Endodermal cell (in vitro differentiated cells): ENCODE measurements at regions not wholly inside any gene's neighbourhood (a gene's known extent, or its start where the extent isn't known, plus 50 kb on each side); places are given as distances from the start of the nearest gene placed in this dataset.

Source experiments
- DNase-seq: peaks from one replicate; pipeline ENCODE4 v3.0.0-alpha.2; 2017
- H3K27ac ChIP-seq: 2 replicates; pipeline ENCODE4 v1.5.1; 2013; ENCODE audit warnings: mild to moderate bottlenecking, low read depth, low read length, moderate library complexity
- H3K27me3 ChIP-seq: 2 replicates; pipeline ENCODE4 v1.6.1; 2013; ENCODE audit warnings: mild to moderate bottlenecking, low read length, moderate library complexity; ENCODE audit not compliant: insufficient read depth, control insufficient read depth, poor library complexity, severe bottlenecking
- H3K36me3 ChIP-seq: 2 replicates; pipeline ENCODE4 v1.7.0; 2013; ENCODE audit warnings: mild to moderate bottlenecking, low read length, moderate library complexity; ENCODE audit not compliant: control insufficient read depth, insufficient read depth
- H3K4me1 ChIP-seq: one replicate; pipeline ENCODE4 v1.7.0; 2013; ENCODE audit warnings: low read length; ENCODE audit not compliant: control insufficient read depth, insufficient read depth
- H3K4me3 ChIP-seq: 2 replicates; pipeline ENCODE4 v1.5.1; 2013; ENCODE audit warnings: mild to moderate bottlenecking, low read length, moderate library complexity
- H3K9ac ChIP-seq: 2 replicates; pipeline ENCODE4 v1.6.1; 2013; ENCODE audit warnings: mild to moderate bottlenecking, low read length, moderate library complexity; ENCODE audit not compliant: poor library complexity, severe bottlenecking; ENCODE audit errors: extremely low read depth
- H3K9me3 ChIP-seq: 2 replicates; pipeline ENCODE4 v1.6.1; 2013; ENCODE audit warnings: mild to moderate bottlenecking, low read length, moderate library complexity; ENCODE audit not compliant: control insufficient read depth
- H3K27ac Mint-ChIP-seq: 2 replicates; pipeline ENCODE4 v1.8.0; 2020; ENCODE audit warnings: mixed read lengths
- H3K27me3 Mint-ChIP-seq: 2 replicates; pipeline ENCODE4 v1.8.0; 2021; ENCODE audit warnings: mild to moderate bottlenecking, mixed read lengths; ENCODE audit not compliant: insufficient read depth
- H3K36me3 Mint-ChIP-seq: 2 replicates; pipeline ENCODE4 v1.8.0; 2020; ENCODE audit warnings: low read depth, mixed read lengths
- H3K4me1 Mint-ChIP-seq: 2 replicates; pipeline ENCODE4 v1.8.0; 2020; ENCODE audit warnings: mixed read lengths
- H3K4me3 Mint-ChIP-seq: 2 replicates; pipeline ENCODE4 v1.8.0; 2020; ENCODE audit warnings: mild to moderate bottlenecking, moderate library complexity, mixed read lengths
- H3K9me3 Mint-ChIP-seq: 2 replicates; pipeline ENCODE4 v1.8.0; 2020; ENCODE audit warnings: mild to moderate bottlenecking, mixed read lengths
- WGBS, 2 experiments: methylation state at CpG; one replicate each; pipeline versions ENCODE4 v1.1.5 to v1.1.7; 2013; ENCODE audit warnings: missing lambda C conversion rate in 2 of 2, mixed read lengths in 1 of 2; ENCODE audit not compliant: insufficient coverage in 1 of 2, insufficient read length in 1 of 2; 5-methylcytosine and 5-hydroxymethylcytosine counted together
- TF ChIP-seq, protein P1 (sequence below): fragments of 200-600 bp; sonication (generic); conservative IDR thresholded peaks from 2 replicates; pipeline ENCODE4 v1.5.0; 2021; ENCODE audit warnings: antibody characterized with exemption, mild to moderate bottlenecking

DNA sequence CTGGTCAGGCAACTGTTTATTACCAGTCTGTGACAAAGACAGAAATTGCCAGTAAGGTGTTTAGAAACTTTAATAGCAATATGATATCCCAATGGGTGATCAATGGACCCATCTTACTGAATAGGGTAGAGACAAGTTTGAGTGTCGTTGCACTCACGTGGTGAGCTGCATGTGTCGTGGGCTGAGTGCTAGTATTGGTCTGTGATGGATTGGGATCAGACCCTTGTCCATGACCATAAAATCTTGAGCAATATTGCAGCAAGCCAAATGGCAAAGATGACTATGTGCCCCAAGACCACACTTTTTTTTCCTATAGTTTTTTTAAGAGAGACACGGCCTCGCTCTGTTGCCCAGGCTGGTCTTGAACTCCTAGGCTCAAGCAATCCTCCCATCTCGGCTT, 114.5 kb downstream of the PALM2AKAP2 start:
- Histone ChIP-seq H3K9ac (no peak overlapping the region), H3K4me3 (no peak overlapping the region), H3K27me3 (no peaks in the 10 kb centered on the region), H3K9me3 (no peaks in the 10 kb centered on the region), H3K36me3 (no peaks in the 10 kb centered on the region), H3K4me1 (no peaks in the 10 kb centered on the region), H3K27ac (no peak overlapping the region)
- no peak for DNase-seq
- no peak overlapping the region for H3K27ac Mint-ChIP-seq
- no peaks in the 10 kb centered on the region for H3K36me3 Mint-ChIP-seq
- H3K9me3 Mint-ChIP-seq = no peaks in the 10 kb centered on the region
- peaks cover 4% of the 10 kb centered on the region for H3K4me1 Mint-ChIP-seq
- 95 to 97% methylated on average over 6 of the region's 6 CpGs for WGBS, 2 experiments
- H3K4me3 Mint-ChIP-seq = no peak overlapping the region
- TF ChIP-seq, protein P1, sequence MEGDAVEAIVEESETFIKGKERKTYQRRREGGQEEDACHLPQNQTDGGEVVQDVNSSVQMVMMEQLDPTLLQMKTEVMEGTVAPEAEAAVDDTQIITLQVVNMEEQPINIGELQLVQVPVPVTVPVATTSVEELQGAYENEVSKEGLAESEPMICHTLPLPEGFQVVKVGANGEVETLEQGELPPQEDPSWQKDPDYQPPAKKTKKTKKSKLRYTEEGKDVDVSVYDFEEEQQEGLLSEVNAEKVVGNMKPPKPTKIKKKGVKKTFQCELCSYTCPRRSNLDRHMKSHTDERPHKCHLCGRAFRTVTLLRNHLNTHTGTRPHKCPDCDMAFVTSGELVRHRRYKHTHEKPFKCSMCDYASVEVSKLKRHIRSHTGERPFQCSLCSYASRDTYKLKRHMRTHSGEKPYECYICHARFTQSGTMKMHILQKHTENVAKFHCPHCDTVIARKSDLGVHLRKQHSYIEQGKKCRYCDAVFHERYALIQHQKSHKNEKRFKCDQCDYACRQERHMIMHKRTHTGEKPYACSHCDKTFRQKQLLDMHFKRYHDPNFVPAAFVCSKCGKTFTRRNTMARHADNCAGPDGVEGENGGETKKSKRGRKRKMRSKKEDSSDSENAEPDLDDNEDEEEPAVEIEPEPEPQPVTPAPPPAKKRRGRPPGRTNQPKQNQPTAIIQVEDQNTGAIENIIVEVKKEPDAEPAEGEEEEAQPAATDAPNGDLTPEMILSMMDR = no peak
- no peaks in the 10 kb centered on the region for H3K27me3 Mint-ChIP-seq

DNA sequence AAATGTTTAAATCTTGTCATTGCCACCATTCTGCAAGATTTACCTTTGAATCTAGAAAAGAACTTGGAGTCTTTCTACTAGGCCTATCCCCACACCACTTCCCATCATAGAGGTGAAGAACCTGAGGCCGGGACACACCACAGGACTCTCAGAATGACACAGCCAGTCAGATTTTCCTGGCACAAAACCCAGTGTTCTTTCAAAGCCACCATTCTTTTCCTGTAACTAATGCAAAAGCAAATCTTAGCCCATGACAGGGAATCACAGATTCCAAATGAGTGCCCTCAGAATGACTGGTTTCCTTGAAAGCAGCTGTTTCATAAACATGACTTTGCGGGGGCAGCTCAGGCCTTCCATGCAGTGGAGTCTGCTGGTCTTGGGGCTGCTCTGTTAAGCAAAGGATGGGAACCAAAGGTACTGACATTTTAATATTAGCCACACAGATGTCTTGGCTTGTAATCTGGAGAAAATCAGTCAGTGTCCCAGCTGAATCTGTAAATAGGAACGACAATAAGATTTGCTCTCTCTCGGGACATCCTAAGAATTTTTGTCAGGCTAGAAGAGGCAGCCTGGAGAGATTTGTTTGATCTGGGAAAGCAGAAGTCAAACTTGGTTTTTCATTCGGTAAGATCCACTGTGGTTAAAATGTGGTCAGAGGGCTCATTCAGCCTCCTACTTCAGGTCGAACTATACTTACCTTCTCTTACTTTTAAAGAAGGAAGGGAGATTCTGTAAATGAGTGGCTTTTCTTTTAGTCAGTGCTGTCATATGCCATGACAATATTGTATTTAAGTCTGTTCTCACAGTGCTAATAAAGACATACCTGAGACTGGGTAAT, 115.1 kb downstream of the PALM2AKAP2 start:
- WGBS, 2 experiments = 90 to 98% methylated on average over 4 to 5 of the region's 6 CpGs
- no peak for DNase-seq
- Histone ChIP-seq H3K9ac (no peak overlapping the region), H3K4me1 (no peaks in the 10 kb centered on the region), H3K4me3 (no peak overlapping the region), H3K27ac (no peak overlapping the region), H3K27me3 (no peaks in the 10 kb centered on the region), H3K9me3 (no peaks in the 10 kb centered on the region), H3K36me3 (no peaks in the 10 kb centered on the region)
- no peaks in the 10 kb centered on the region for H3K27me3 Mint-ChIP-seq
- TF ChIP-seq, protein P1 = no peak
- H3K36me3 Mint-ChIP-seq = no peaks in the 10 kb centered on the region
- no peak overlapping the region for H3K27ac Mint-ChIP-seq
- H3K4me3 Mint-ChIP-seq = no peak overlapping the region
- H3K4me1 Mint-ChIP-seq = peaks cover 6% of the 10 kb centered on the region
- no peaks in the 10 kb centered on the region for H3K9me3 Mint-ChIP-seq

DNA sequence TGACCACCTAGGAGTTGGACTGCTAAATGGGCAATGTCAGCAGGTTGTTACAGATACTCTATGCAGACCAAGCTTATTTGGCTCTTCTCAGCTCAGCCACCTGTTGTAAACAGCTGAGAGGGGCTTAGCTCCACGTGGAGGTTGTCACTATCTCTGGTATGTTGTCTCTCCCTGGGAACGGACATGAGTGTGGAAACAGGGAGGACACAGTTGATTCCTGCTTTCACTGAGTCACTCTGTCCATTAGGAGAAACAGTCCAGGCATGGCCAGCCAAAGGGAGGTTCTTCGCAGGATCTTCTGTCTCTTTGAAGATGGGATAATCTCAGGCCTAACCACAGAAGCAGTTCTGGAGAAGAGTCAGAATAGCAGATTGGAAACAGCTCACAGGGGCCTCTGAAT, 121.2 kb downstream of the PALM2AKAP2 start:
- no peak overlapping the region for H3K27ac Mint-ChIP-seq
- Histone ChIP-seq H3K27ac (no peak overlapping the region), H3K36me3 (no peaks in the 10 kb centered on the region), H3K9ac (no peak overlapping the region), H3K9me3 (no peaks in the 10 kb centered on the region), H3K4me1 (no peaks in the 10 kb centered on the region), H3K27me3 (no peaks in the 10 kb centered on the region), H3K4me3 (no peak overlapping the region)
- DNase-seq = no peak
- no peaks in the 10 kb centered on the region for H3K27me3 Mint-ChIP-seq
- TF ChIP-seq, protein P1 = no peak
- no peaks in the 10 kb centered on the region for H3K36me3 Mint-ChIP-seq
- H3K4me3 Mint-ChIP-seq = no peak overlapping the region
- 74 to 94% methylated on average over 2 to 3 of the region's 3 CpGs for WGBS, 2 experiments
- H3K4me1 Mint-ChIP-seq = peaks cover 1% of the 10 kb centered on the region
- no peaks in the 10 kb centered on the region for H3K9me3 Mint-ChIP-seq
